ENCODE measurements at regions not wholly inside any gene's neighbourhood (a gene's known extent, or its start where the extent isn't known, plus 50 kb on each side); places are given as distances from the start of the nearest gene placed in this dataset.
A peak's percentile ranks its signal among the peaks of the same experiment; 100 is the strongest.

DNA sequence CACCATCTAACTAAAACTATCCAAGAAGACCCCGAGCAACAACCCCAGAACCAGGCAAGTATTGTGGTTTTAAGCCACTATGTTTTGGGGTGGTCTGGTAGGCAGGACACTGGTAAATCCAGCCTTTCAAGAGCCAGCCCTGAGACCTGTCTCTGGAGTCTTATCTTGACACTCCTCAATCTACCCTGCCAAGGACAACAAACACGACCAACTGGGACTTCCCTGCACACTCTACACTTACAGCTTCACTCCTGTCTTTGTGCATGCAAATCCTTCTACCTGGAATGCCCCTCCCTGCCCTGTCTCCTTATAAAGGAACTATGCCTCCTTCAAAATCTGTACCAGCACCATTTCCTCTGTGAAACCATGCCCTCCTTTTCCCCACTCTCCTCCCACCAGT, 107.3 kb downstream of the RPL27A start:
- Mint-ChIP-seq H3K27me3 (ENCODE audit: insufficient read depth, unreplicated experiment) (no peaks in the 10 kb centered on the region), H3K9me3 (ENCODE audit: unreplicated experiment) (no peaks in the 10 kb centered on the region), H3K4me1 (ENCODE audit: low read depth, unreplicated experiment) (peaks cover 32% of the 10 kb centered on the region), H3K4me3 (ENCODE audit: unreplicated experiment) (no peak overlapping the region), H3K36me3 (ENCODE audit: insufficient read depth, unreplicated experiment) (peaks cover 5% of the 10 kb centered on the region), H3K27ac (ENCODE audit: unreplicated experiment) (peak overlapping the region; percentile 47)
- ChIA-PET CTCF (no interaction called here), POLR2A (no interaction called here)
- Histone ChIP-seq H3K9me3 (no peaks in the 10 kb centered on the region), H3K4me3 (ENCODE audit: low read depth, low read length) (no peak overlapping the region), H3K27me3 (replicated peaks; ENCODE audit: control insufficient read depth, insufficient read depth, low read length) (no peaks in the 10 kb centered on the region), H3K36me3 (ENCODE audit: control insufficient read depth, insufficient read depth, low read length) (no peaks in the 10 kb centered on the region), H3K4me1 (peaks cover 24% of the 10 kb centered on the region)
- BruUV-seq (replicated peaks): no TSS peak
- TF ChIP-seq CTCF (IDR thresholded peaks at IDR 0.05; ENCODE audit: insufficient read depth in 1 of 2, low read depth in 1 of 2, low read length in 1 of 2, severe bottlenecking in 1 of 2, unreplicated experiment in 1 of 2): no peak
- intact Hi-C loops (cut with micrococcal nuclease; ENCODE audit: unreplicated experiment): no loop called here
- no peak for DNase-seq

DNA sequence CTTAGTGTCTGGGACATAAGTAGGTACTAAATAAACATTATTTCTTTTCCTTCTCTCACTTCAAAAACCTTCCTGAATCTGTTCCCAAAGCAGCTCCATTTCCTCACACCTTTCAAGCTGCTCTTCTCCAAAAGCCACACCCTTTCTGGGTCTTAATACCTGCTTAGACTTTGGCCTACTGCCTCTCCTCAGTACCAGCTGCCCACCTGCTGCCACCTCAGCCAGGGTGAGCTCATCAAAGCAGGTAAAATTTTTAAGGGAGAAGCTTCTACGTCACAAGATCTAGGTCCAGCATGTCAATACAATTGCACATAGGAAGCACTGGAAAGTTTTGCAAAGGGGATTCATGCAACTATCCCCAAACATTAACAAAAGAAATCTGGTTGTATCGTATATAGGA, 108.4 kb downstream of the RPL27A start:
- Histone ChIP-seq H3K27me3 (replicated peaks; ENCODE audit: control insufficient read depth, insufficient read depth, low read length) (no peaks in the 10 kb centered on the region), H3K4me1 (peaks cover 31% of the 10 kb centered on the region), H3K9me3 (no peaks in the 10 kb centered on the region), H3K4me3 (ENCODE audit: low read depth, low read length) (no peak overlapping the region), H3K36me3 (ENCODE audit: control insufficient read depth, insufficient read depth, low read length) (no peaks in the 10 kb centered on the region)
- peaks cover 39% of the 10 kb centered on the region for H3K4me1 Mint-ChIP-seq (ENCODE audit: low read depth, unreplicated experiment)
- ChIA-PET CTCF (no interaction called here), POLR2A (no interaction called here)
- intact Hi-C loops (cut with micrococcal nuclease; ENCODE audit: unreplicated experiment): no loop called here
- no TSS peak for BruUV-seq (replicated peaks)
- no peak overlapping the region for H3K4me3 Mint-ChIP-seq (ENCODE audit: unreplicated experiment)
- no peak for TF ChIP-seq CTCF (IDR thresholded peaks at IDR 0.05; ENCODE audit: insufficient read depth in 1 of 2, low read depth in 1 of 2, low read length in 1 of 2, severe bottlenecking in 1 of 2, unreplicated experiment in 1 of 2)
- H3K36me3 Mint-ChIP-seq (ENCODE audit: insufficient read depth, unreplicated experiment): peaks cover 5% of the 10 kb centered on the region
- H3K27me3 Mint-ChIP-seq (ENCODE audit: insufficient read depth, unreplicated experiment): no peaks in the 10 kb centered on the region
- H3K27ac Mint-ChIP-seq (ENCODE audit: unreplicated experiment): peak overlapping the region; percentile 69
- no peak for DNase-seq
- peaks cover 8% of the 10 kb centered on the region for H3K9me3 Mint-ChIP-seq (ENCODE audit: unreplicated experiment)

GRCh38 chr11:8792710-8793109, 110.1 kb downstream of the RPL27A start:
- no peak overlapping the region for H3K4me3 ChIP-seq (ENCODE audit: low read depth, low read length)
- Mint-ChIP-seq H3K36me3 (ENCODE audit: insufficient read depth, unreplicated experiment) (peaks cover 2% of the 10 kb centered on the region), H3K27ac (ENCODE audit: unreplicated experiment) (no peak overlapping the region), H3K4me1 (ENCODE audit: low read depth, unreplicated experiment) (peaks cover 39% of the 10 kb centered on the region), H3K9me3 (ENCODE audit: unreplicated experiment) (peaks cover 9% of the 10 kb centered on the region), H3K4me3 (ENCODE audit: unreplicated experiment) (peak overlapping the region; percentile 40), H3K27me3 (ENCODE audit: insufficient read depth, unreplicated experiment) (no peaks in the 10 kb centered on the region)
- no peaks in the 10 kb centered on the region for H3K36me3 ChIP-seq (ENCODE audit: control insufficient read depth, insufficient read depth, low read length)
- ChIA-PET CTCF (interaction anchor here (0.7 kb wide), 1 partner anchor 104 kb away, joined by 3 read pairs; no protein-coding TSS in a partner anchor), POLR2A (no interaction called here)
- peaks cover 31% of the 10 kb centered on the region for H3K4me1 ChIP-seq
- no peaks in the 10 kb centered on the region for H3K9me3 ChIP-seq
- no peak for DNase-seq
- BruUV-seq (replicated peaks): no TSS peak
- no peaks in the 10 kb centered on the region for H3K27me3 ChIP-seq (replicated peaks; ENCODE audit: control insufficient read depth, insufficient read depth, low read length)
- TF ChIP-seq CTCF (IDR thresholded peaks at IDR 0.05; ENCODE audit: insufficient read depth in 1 of 2, low read depth in 1 of 2, low read length in 1 of 2, severe bottlenecking in 1 of 2, unreplicated experiment in 1 of 2): no peak
- intact Hi-C loops (cut with micrococcal nuclease; ENCODE audit: unreplicated experiment): no loop called here

All from Caco-2 (cell line).